Lung (tissue), 11 donors: ENCODE measurements at regions not wholly inside any gene's neighbourhood (a gene's known extent, or its start where the extent isn't known, plus 50 kb on each side); places are given as distances from the start of the nearest gene placed in this dataset.
A peak's percentile ranks its signal among the peaks of the same experiment; 100 is the strongest.

ENCODE experiments used
- ATAC-seq: fragments of 200-7000 bp; cut with Tn5 transposase; one replicate; pipeline ENCODE4 v1.9.1; 2020; ENCODE audit warnings: moderate number of reproducible peaks; ENCODE audit not compliant: insufficient read depth, low FRiP score
- DNase-seq, 3 donors: peaks; one replicate each; pipeline ENCODE4 v3.0.0-alpha.2; 2013 to 2017
- H3K27ac ChIP-seq, 2 donors: one replicate each; pipeline ENCODE4 v1.5.1; 2013; ENCODE audit warnings: mild to moderate bottlenecking in 2 of 2, moderate library complexity in 2 of 2, control low read depth in 1 of 2, inconsistent platforms in 1 of 2, low read depth in 1 of 2, low read length in 1 of 2
- H3K27me3 ChIP-seq, 3 donors: one replicate each; pipeline ENCODE4 v1.5.1; 2013; ENCODE audit warnings: low read length in 2 of 3; ENCODE audit not compliant: control insufficient read depth in 3 of 3, insufficient read depth in 3 of 3
- H3K36me3 ChIP-seq, 4 donors: one replicate each; pipeline ENCODE4 v1.5.1; 2013; ENCODE audit warnings: low read length in 4 of 4, mild to moderate bottlenecking in 1 of 4, moderate library complexity in 1 of 4; ENCODE audit not compliant: control insufficient read depth in 4 of 4, insufficient read depth in 4 of 4
- H3K4me1 ChIP-seq, 5 donors: one replicate each; pipeline ENCODE4 v1.5.1; 2013; ENCODE audit warnings: low read length in 5 of 5, mild to moderate bottlenecking in 2 of 5, moderate library complexity in 1 of 5; ENCODE audit not compliant: control insufficient read depth in 5 of 5, insufficient read depth in 5 of 5
- H3K4me3 ChIP-seq: one replicate; pipeline ENCODE4 v1.5.1; 2013; ENCODE audit warnings: mild to moderate bottlenecking, control low read depth, moderate library complexity
- H3K9ac ChIP-seq, 2 donors: one replicate each; pipeline ENCODE4 v1.5.1; 2013; ENCODE audit warnings: low read length in 2 of 2, control low read depth in 1 of 2; ENCODE audit not compliant: insufficient read depth in 1 of 2
- H3K9me3 ChIP-seq, 4 donors: one replicate each; pipeline ENCODE4 v1.5.1; 2013; ENCODE audit warnings: low read length in 3 of 4, mild to moderate bottlenecking in 1 of 4, moderate library complexity in 1 of 4; ENCODE audit not compliant: control insufficient read depth in 4 of 4, insufficient read depth in 3 of 4
- WGBS, 2 donors: extraction: QIAGEN DNeasy Blood & Tissue Kit; methylation state at CpG; one replicate each; pipeline ENCODE4 v1.1.7; 2013; 5-methylcytosine and 5-hydroxymethylcytosine counted together
- TF ChIP-seq, protein P1 (sequence below): IDR thresholded peaks from 2 replicates; pipeline ENCODE4 v1.5.1; 2012; ENCODE audit warnings: mild to moderate bottlenecking; ENCODE audit errors: control extremely low read depth, extremely low read depth
- donor health status: control.
- donor health status: control.
- donor health status: Bipolar disorder and iron deficiency.
- donor health status: healthy.
- donor health status: DM: yes; HTN: yes; CAD: no.

DNA sequence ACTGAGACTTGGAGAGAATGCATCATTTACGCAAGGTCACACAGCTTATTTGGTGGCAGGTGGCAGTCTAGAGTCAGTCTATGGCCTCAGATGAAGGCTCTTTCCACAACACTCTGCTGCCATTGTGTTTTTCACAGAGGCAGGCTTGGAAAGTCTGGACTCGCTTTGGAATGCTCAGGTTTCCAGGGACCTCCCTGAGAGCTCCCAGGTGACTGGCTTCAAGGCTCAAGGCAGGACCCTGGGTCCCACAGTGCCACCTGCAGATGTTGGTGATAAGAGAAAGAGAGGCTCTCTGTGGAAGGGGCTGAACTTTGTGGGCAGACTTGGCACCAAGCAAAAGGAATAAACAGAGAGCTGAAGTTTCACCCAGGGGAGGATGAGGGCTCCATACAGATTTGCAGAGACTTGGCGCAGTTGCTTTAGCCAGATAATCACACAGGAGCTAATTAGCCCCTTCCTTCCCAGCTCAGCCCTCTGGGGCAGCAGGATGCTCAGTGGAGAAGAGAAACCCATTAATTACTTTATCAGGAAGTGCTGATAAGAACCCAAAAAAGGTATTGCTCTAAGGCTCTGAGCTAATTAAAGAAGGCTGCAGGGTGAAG lies 103.5 kb downstream of the LBH start:
- H3K4me1 ChIP-seq = peaks cover 0 to 16% (median 5%) of the 10 kb centered on the region in 5 donors
- DNase-seq (peak in 1 of 3 donors; percentile 44), ATAC-seq (no peak)
- no peak overlapping the region for H3K9ac ChIP-seq
- no peaks in the 10 kb centered on the region for H3K27me3 ChIP-seq
- H3K9me3 ChIP-seq = peaks cover 0 to 1% (median 0%) of the 10 kb centered on the region in 4 donors
- H3K36me3 ChIP-seq = no peaks in the 10 kb centered on the region
- 53 to 55% methylated on average over 3 of the region's 3 CpGs for WGBS, 2 donors
- H3K4me3 ChIP-seq = no peak overlapping the region
- TF ChIP-seq, protein P1, sequence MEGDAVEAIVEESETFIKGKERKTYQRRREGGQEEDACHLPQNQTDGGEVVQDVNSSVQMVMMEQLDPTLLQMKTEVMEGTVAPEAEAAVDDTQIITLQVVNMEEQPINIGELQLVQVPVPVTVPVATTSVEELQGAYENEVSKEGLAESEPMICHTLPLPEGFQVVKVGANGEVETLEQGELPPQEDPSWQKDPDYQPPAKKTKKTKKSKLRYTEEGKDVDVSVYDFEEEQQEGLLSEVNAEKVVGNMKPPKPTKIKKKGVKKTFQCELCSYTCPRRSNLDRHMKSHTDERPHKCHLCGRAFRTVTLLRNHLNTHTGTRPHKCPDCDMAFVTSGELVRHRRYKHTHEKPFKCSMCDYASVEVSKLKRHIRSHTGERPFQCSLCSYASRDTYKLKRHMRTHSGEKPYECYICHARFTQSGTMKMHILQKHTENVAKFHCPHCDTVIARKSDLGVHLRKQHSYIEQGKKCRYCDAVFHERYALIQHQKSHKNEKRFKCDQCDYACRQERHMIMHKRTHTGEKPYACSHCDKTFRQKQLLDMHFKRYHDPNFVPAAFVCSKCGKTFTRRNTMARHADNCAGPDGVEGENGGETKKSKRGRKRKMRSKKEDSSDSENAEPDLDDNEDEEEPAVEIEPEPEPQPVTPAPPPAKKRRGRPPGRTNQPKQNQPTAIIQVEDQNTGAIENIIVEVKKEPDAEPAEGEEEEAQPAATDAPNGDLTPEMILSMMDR = no peak
- H3K27ac ChIP-seq = no peak overlapping the region

DNA sequence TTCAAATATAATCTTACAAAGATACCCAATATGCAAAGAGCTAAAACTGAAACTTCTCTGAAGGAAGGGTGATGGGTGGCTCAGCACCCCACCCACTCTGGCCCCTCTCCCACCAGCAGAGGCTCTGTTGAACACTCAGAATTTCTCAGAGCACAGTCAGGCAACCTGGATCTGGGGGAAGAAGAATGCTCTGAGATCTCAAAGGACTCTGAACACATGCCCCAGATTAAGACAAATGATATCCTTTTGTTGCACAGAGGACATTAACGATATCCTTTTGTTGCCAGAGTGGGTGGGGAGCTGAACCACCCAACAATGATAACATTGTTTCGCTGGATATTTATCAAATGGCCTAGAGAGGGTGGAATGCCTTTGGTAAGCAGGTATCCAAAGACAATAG lies 104.8 kb downstream of the LBH start:
- Histone ChIP-seq H3K36me3 (no peaks in the 10 kb centered on the region), H3K4me3 (no peak overlapping the region), H3K9ac (no peak overlapping the region), H3K4me1 (peaks cover 0 to 16% (median 5%) of the 10 kb centered on the region in 5 donors), H3K27ac (no peak overlapping the region), H3K27me3 (no peaks in the 10 kb centered on the region), H3K9me3 (no peaks in the 10 kb centered on the region)
- WGBS, 2 donors = 60 to 73% methylated on average over 2 of the region's 2 CpGs
- TF ChIP-seq, protein P1 = no peak
- ATAC-seq (no peak), DNase-seq (no peak)

DNA sequence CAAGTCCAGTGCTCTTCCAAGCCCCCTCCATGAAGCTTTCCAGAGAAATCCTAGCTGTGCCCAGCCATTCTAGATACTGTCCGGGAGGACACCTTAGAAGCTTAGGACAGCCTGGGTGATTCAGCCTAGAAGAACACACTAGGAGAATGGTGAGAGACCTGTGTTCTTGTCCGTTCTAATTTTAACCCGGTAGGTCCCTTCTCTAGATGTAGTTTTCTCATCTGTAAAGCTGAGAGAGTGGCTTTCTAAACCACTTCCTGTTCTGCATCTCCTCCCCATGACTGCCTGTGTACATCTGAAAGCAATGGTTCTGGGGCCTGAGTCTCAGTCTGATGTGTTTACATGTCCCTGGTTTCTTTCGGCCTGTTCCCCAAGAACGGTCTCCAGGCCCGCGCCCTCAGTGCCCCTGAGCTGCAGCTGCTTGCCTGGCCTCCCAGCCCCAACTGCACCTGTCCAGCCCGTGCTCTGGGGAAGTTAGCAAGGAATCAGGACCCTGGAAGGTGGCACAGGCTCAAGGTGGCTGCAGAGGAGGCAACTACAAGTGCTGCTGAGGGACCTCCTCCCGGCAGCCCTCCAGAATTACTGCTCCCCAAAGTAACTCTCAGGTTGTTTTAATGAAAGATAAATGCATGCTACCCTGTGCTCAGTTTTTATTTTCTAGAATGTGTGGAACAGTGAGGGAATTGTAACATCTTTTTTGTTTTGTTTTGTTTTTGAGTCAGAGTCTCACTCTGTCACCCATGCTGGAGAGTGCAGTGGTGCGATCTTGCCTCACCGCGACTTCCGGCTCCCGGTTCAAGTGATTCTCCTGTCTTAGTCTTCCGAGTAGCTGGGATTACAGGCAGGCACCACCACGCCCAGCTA lies 105.9 kb downstream of the LBH start:
- Histone ChIP-seq H3K9me3 (peaks cover 0 to 1% (median 0%) of the 10 kb centered on the region in 4 donors), H3K4me1 (peaks cover 0 to 16% (median 5%) of the 10 kb centered on the region in 5 donors), H3K36me3 (no peaks in the 10 kb centered on the region), H3K27ac (peak overlapping the region in 1 of 2 donors; percentile 34), H3K27me3 (no peaks in the 10 kb centered on the region), H3K9ac (no peak overlapping the region), H3K4me3 (no peak overlapping the region)
- ATAC-seq (peak; percentile 27), DNase-seq (no peak)
- 62 to 74% methylated on average over 16 of the region's 16 CpGs for WGBS, 2 donors
- TF ChIP-seq, protein P1 = no peak
